H9 (cell line): ENCODE measurements at regions not wholly inside any gene's neighbourhood (a gene's known extent, or its start where the extent isn't known, plus 50 kb on each side); places are given as distances from the start of the nearest gene placed in this dataset.
A peak's percentile ranks its signal among the peaks of the same experiment; 100 is the strongest.

Experiments used
- DNase-seq: peaks from one replicate; pipeline ENCODE4 v3.0.0-alpha.2; 2017
- H2AFZ ChIP-seq: one replicate; pipeline ENCODE4 v1.6.1; 2013; ENCODE audit warnings: mild to moderate bottlenecking, low read length, control low read depth, moderate library complexity
- H2AK5ac ChIP-seq: 2 replicates; pipeline ENCODE4 v1.6.1; 2013; ENCODE audit warnings: low read length, control low read depth, mixed read lengths; ENCODE audit not compliant: insufficient read length
- H2BK120ac ChIP-seq: one replicate; pipeline ENCODE4 v1.6.1; 2013; ENCODE audit warnings: low read depth, mild to moderate bottlenecking, low read length, control low read depth, inconsistent platforms; ENCODE audit not compliant: poor library complexity, severe bottlenecking
- H2BK12ac ChIP-seq: 2 replicates; pipeline ENCODE4 v1.6.1; 2013; ENCODE audit warnings: low read length, control low read depth, mixed read lengths, low read depth; ENCODE audit not compliant: insufficient read length
- H2BK15ac ChIP-seq: 2 replicates; pipeline ENCODE4 v1.6.1; 2013; ENCODE audit warnings: low read depth, low read length, control low read depth
- H2BK20ac ChIP-seq: one replicate; pipeline ENCODE4 v1.6.1; 2013; ENCODE audit warnings: low read depth, mild to moderate bottlenecking, low read length, control low read depth, inconsistent platforms; ENCODE audit not compliant: poor library complexity, severe bottlenecking
- H2BK5ac ChIP-seq: 2 replicates; pipeline ENCODE4 v1.6.1; 2013; ENCODE audit warnings: low read length, control low read depth, mixed read lengths; ENCODE audit not compliant: insufficient read length
- H3K14ac ChIP-seq: 2 replicates; pipeline ENCODE4 v1.6.1; 2013; ENCODE audit warnings: low read length, control low read depth; ENCODE audit not compliant: insufficient read depth
- H3K18ac ChIP-seq: 2 replicates; pipeline ENCODE4 v1.6.1; 2013; ENCODE audit warnings: low read depth, mild to moderate bottlenecking, mixed read lengths, low read length, control low read depth; ENCODE audit not compliant: insufficient read length
- H3K23ac ChIP-seq: 2 replicates; pipeline ENCODE4 v1.6.1; 2013; ENCODE audit warnings: low read length, control low read depth, mixed read lengths, low read depth; ENCODE audit not compliant: insufficient read length
- H3K23me2 ChIP-seq: 2 replicates; pipeline ENCODE4 v1.6.1; 2013; ENCODE audit warnings: low read depth, mild to moderate bottlenecking, mixed read lengths, low read length, control low read depth; ENCODE audit not compliant: insufficient read length, poor library complexity, severe bottlenecking
- H3K27ac ChIP-seq: 2 replicates; pipeline ENCODE4 v1.5.1; 2013; ENCODE audit warnings: low read length, control low read depth, mixed read lengths, low read depth; ENCODE audit not compliant: insufficient read length
- H3K27me3 ChIP-seq: 2 replicates; pipeline ENCODE4 v1.6.1; 2013; ENCODE audit warnings: low read length, control low read depth, inconsistent platforms; ENCODE audit not compliant: insufficient read depth
- H3K4ac ChIP-seq: 2 replicates; pipeline ENCODE4 v1.6.1; 2013; ENCODE audit warnings: low read depth, mild to moderate bottlenecking, control low read depth, inconsistent platforms, low read length, moderate library complexity
- H3K4me1 ChIP-seq: 2 replicates; pipeline ENCODE4 v1.6.1; 2013; ENCODE audit warnings: low read length, control low read depth, inconsistent platforms; ENCODE audit not compliant: insufficient read depth
- H3K4me2 ChIP-seq: 2 replicates; pipeline ENCODE4 v1.6.1; 2013; ENCODE audit warnings: low read length, control low read depth, mixed read lengths; ENCODE audit not compliant: insufficient read length, insufficient read depth
- H3K56ac ChIP-seq: 2 replicates; pipeline ENCODE4 v1.6.1; 2013; ENCODE audit warnings: low read depth, mild to moderate bottlenecking, mixed read lengths, low read length, control low read depth; ENCODE audit not compliant: insufficient read length
- H3K79me1 ChIP-seq: 2 replicates; pipeline ENCODE4 v1.6.1; 2013; ENCODE audit warnings: low read depth, mild to moderate bottlenecking, moderate library complexity, low read length, control low read depth, inconsistent platforms; ENCODE audit not compliant: insufficient read depth, poor library complexity, severe bottlenecking
- H3K79me2 ChIP-seq: 2 replicates; pipeline ENCODE4 v1.6.1; 2013; ENCODE audit warnings: low read length, control low read depth, inconsistent platforms; ENCODE audit not compliant: insufficient read depth
- H3K9ac ChIP-seq: 2 replicates; pipeline ENCODE4 v1.6.1; 2013; ENCODE audit warnings: low read length, control low read depth, mixed read lengths; ENCODE audit not compliant: insufficient read length; ENCODE audit errors: extremely low read depth
- H3K9me3 ChIP-seq: one replicate; pipeline ENCODE4 v1.6.1; 2013; ENCODE audit warnings: low read depth, low read length, inconsistent platforms; ENCODE audit not compliant: control insufficient read depth
- H3T11ph ChIP-seq: one replicate; pipeline ENCODE4 v1.6.1; 2013; ENCODE audit warnings: mild to moderate bottlenecking, low read length, control low read depth, inconsistent platforms
- H4K20me1 ChIP-seq: one replicate; pipeline ENCODE4 v1.6.1; 2013; ENCODE audit not compliant: control insufficient read depth, insufficient read length, insufficient read depth
- H4K5ac ChIP-seq: 2 replicates; pipeline ENCODE4 v1.6.1; 2013; ENCODE audit warnings: low read depth, mild to moderate bottlenecking, mixed read lengths, low read length, control low read depth; ENCODE audit not compliant: insufficient read length
- H4K8ac ChIP-seq: replicated peaks from 2 replicates; pipeline ENCODE4 v1.6.1; 2013; ENCODE audit warnings: low read length, control low read depth, mixed read lengths, low read depth; ENCODE audit not compliant: insufficient read length
- H4K91ac ChIP-seq: 2 replicates; pipeline ENCODE4 v1.6.1; 2013; ENCODE audit warnings: low read depth, mild to moderate bottlenecking, moderate library complexity, mixed read lengths, low read length, control low read depth; ENCODE audit not compliant: insufficient read length
- H3K27ac Mint-ChIP-seq, 3 experiments: 2 replicates in 2 of 3; 3 replicates in 1 of 3; pipeline ENCODE4 v1.8.0; 2020 to 2021; ENCODE audit warnings: mixed read lengths in 3 of 3, mild to moderate bottlenecking in 1 of 3, moderate library complexity in 1 of 3
- H3K27me3 Mint-ChIP-seq: 2 replicates; pipeline ENCODE4 v1.8.0; 2021; ENCODE audit warnings: low read depth, mild to moderate bottlenecking, moderate library complexity, mixed read lengths
- H3K36me3 Mint-ChIP-seq, 3 experiments: 2 replicates in 2 of 3; 3 replicates in 1 of 3; pipeline ENCODE4 v1.8.0; 2020 to 2021; ENCODE audit warnings: low read depth in 3 of 3, mixed read lengths in 3 of 3; ENCODE audit not compliant: insufficient read depth in 1 of 3
- H3K4me1 Mint-ChIP-seq, 2 experiments: 2 replicates each; pipeline ENCODE4 v1.8.0; 2020; ENCODE audit warnings: mixed read lengths in 2 of 2
- H3K4me3 Mint-ChIP-seq, 2 experiments: 2 replicates in 1 of 2; 3 replicates in 1 of 2; pipeline ENCODE4 v1.8.0; 2020 to 2021; ENCODE audit warnings: mild to moderate bottlenecking in 2 of 2, mixed read lengths in 2 of 2, moderate library complexity in 1 of 2
- H3K9me3 Mint-ChIP-seq, 2 experiments: 2 replicates in 1 of 2; 3 replicates in 1 of 2; pipeline ENCODE4 v1.8.0; 2020; ENCODE audit warnings: mild to moderate bottlenecking in 2 of 2, mixed read lengths in 2 of 2, moderate library complexity in 1 of 2
- CTCF ChIP-seq: fragments of 200-600 bp; sonication (generic); conservative IDR thresholded peaks from 3 replicates; pipeline ENCODE4 v1.8.0; 2021; ENCODE audit warnings: antibody characterized with exemption, mild to moderate bottlenecking
- WGBS: extraction: QIAGEN DNeasy Blood & Tissue Kit; methylation state at CpG from one replicate; pipeline ENCODE4 v1.1.7; 2013; ENCODE audit warnings: missing lambda C conversion rate, low lambda C conversion rate, mixed read lengths; ENCODE audit not compliant: insufficient read length; ENCODE audit errors: extremely low coverage; 5-methylcytosine and 5-hydroxymethylcytosine counted together

- H2AFZ ChIP-seq = no peak overlapping the region
- no peak overlapping the region for H3T11ph ChIP-seq
- H3K27me3 Mint-ChIP-seq = no peaks in the 10 kb centered on the region
- no peak overlapping the region for H3K14ac ChIP-seq
- H3K23me2 ChIP-seq = no peaks in the 10 kb centered on the region
- no peak overlapping the region for H4K5ac ChIP-seq
- H4K91ac ChIP-seq = no peak overlapping the region
- H3K4me1 ChIP-seq = peaks cover 5% of the 10 kb centered on the region; the same call in 1 of the 2 replicates
- no peaks in the 10 kb centered on the region for H4K20me1 ChIP-seq
- DNase-seq = no peak
- TF ChIP-seq CTCF = no peak
- H2BK15ac ChIP-seq = no peak overlapping the region
- H3K36me3 Mint-ChIP-seq = no peaks in the 10 kb centered on the region
- no peak overlapping the region for H4K8ac ChIP-seq
- no CpG with 5 or more reads among the region's 2 CpGs for WGBS
- H3K79me2 ChIP-seq = no peaks in the 10 kb centered on the region
- H3K9ac ChIP-seq = no peak overlapping the region
- no peak overlapping the region for H3K56ac ChIP-seq
- H3K4me3 Mint-ChIP-seq = no peak overlapping the region
- H3K9me3 Mint-ChIP-seq = no peaks in the 10 kb centered on the region
- no peak overlapping the region for H2BK120ac ChIP-seq
- no peak overlapping the region for H2BK20ac ChIP-seq
- H2AK5ac ChIP-seq = no peak overlapping the region
- no peaks in the 10 kb centered on the region for H3K9me3 ChIP-seq
- H3K79me1 ChIP-seq = no peaks in the 10 kb centered on the region
- H3K27ac ChIP-seq = peak overlapping the region; percentile 7
- no peak overlapping the region for H3K23ac ChIP-seq
- H2BK5ac ChIP-seq = no peak overlapping the region
- H3K18ac ChIP-seq = no peak overlapping the region
- H2BK12ac ChIP-seq = no peak overlapping the region
- H3K4me2 ChIP-seq = no peak overlapping the region
- no peaks in the 10 kb centered on the region for H3K27me3 ChIP-seq
- no peak overlapping the region for H3K4ac ChIP-seq
- H3K27ac Mint-ChIP-seq = no peak overlapping the region; a peak in 3 of 7 replicates
- H3K4me1 Mint-ChIP-seq = peaks cover 22 to 24% of the 10 kb centered on the region in 2 experiments
These were observed 529.0 kb downstream of the MCTP2 start for GRCh38 chr15:94760348-94760747.
